WTC11 (cell line): ENCODE measurements at regions not wholly inside any gene's neighbourhood (a gene's known extent, or its start where the extent isn't known, plus 50 kb on each side); places are given as distances from the start of the nearest gene placed in this dataset.

Source experiments
- ATF2 ChIP-seq: sonication (generic); formaldehyde crosslinking; IDR thresholded peaks from 2 replicates; pipeline ENCODE4 v1.8.1; 2022; ENCODE audit warnings: low read depth, missing genetic modification reagents, borderline replicate concordance
- CREB1 ChIP-seq: sonication (generic); formaldehyde crosslinking; IDR thresholded peaks from 2 replicates; pipeline ENCODE4 v1.8.0; 2023; ENCODE audit warnings: mild to moderate bottlenecking, missing genetic modification reagents
- CTCF ChIP-seq: fragments of 200-600 bp; IDR thresholded peaks from 2 replicates; pipeline ENCODE4 v1.8.0; 2022; ENCODE audit warnings: antibody characterized with exemption
- E2F1 ChIP-seq: sonication (generic); formaldehyde crosslinking; IDR thresholded peaks from 2 replicates; pipeline ENCODE4 v1.8.0; 2022; ENCODE audit warnings: mild to moderate bottlenecking, missing genetic modification reagents
- E2F4 ChIP-seq: sonication (generic); formaldehyde crosslinking; IDR thresholded peaks from 2 replicates; pipeline ENCODE4 v1.8.1; 2022; ENCODE audit warnings: low read depth, mild to moderate bottlenecking, moderate library complexity, missing genetic modification reagents, borderline replicate concordance
- E2F5 ChIP-seq: sonication (generic); formaldehyde crosslinking; IDR thresholded peaks from 2 replicates; pipeline ENCODE4 v1.8.1; 2022; ENCODE audit warnings: mild to moderate bottlenecking, moderate library complexity, missing genetic modification reagents
- EMX1 ChIP-seq: fragments of 250-450 bp; sonication (Bioruptor Pico); IDR thresholded peaks from 2 replicates; pipeline ENCODE4 v1.8.0; 2021; ENCODE audit warnings: mild to moderate bottlenecking
- ESRRA ChIP-seq: sonication (generic); formaldehyde crosslinking; IDR thresholded peaks from 2 replicates; pipeline ENCODE4 v1.8.1; 2022; ENCODE audit warnings: mild to moderate bottlenecking, missing genetic modification reagents, borderline replicate concordance
- FOXK1 ChIP-seq: sonication (generic); formaldehyde crosslinking; IDR thresholded peaks from 2 replicates; pipeline ENCODE4 v1.8.0; 2022; ENCODE audit warnings: mild to moderate bottlenecking, moderate library complexity, missing genetic modification reagents
- HMGA2 ChIP-seq: fragments of 250-450 bp; sonication (Bioruptor Pico); IDR thresholded peaks from 2 replicates; pipeline ENCODE4 v1.4.0; 2021; ENCODE audit warnings: mild to moderate bottlenecking, moderate library complexity
- IRF2 ChIP-seq: sonication (generic); formaldehyde crosslinking; IDR thresholded peaks from 2 replicates; pipeline ENCODE4 v1.8.0; 2022; ENCODE audit warnings: low read depth, missing genetic modification reagents, borderline replicate concordance
- MAX ChIP-seq: sonication (generic); formaldehyde crosslinking; IDR thresholded peaks from 2 replicates; pipeline ENCODE4 v1.8.0; 2022; ENCODE audit warnings: mild to moderate bottlenecking, missing genetic modification reagents
- MYBL2 ChIP-seq: sonication (generic); formaldehyde crosslinking; IDR thresholded peaks from 2 replicates; pipeline ENCODE4 v1.8.1; 2023; ENCODE audit warnings: mild to moderate bottlenecking, moderate library complexity, missing genetic modification reagents
- SP1 ChIP-seq: sonication (generic); formaldehyde crosslinking; conservative IDR thresholded peaks from 2 replicates; pipeline ENCODE4 v1.8.1; 2022; ENCODE audit warnings: missing genetic modification reagents

- TF ChIP-seq SP1 (no peak), E2F5 (CRISPR knock-in tag) (no peak), CREB1 (CRISPR knock-in tag) (no peak), CTCF (no peak), HMGA2 (CRISPR knock-in tag) (no peak), MAX (no peak), ESRRA (CRISPR knock-in tag) (no peak), E2F1 (CRISPR knock-in tag) (no peak), ATF2 (CRISPR knock-in tag) (no peak), IRF2 (CRISPR knock-in tag) (no peak), FOXK1 (CRISPR knock-in tag) (no peak), EMX1 (no peak), MYBL2 (CRISPR knock-in tag) (no peak), E2F4 (CRISPR knock-in tag) (no peak)
Measured at GRCh38 chr4:81807386-81807785, 335.7 kb upstream of the RASGEF1B start.
